ENCODE measurements at regions not wholly inside any gene's neighbourhood (a gene's known extent, or its start where the extent isn't known, plus 50 kb on each side); places are given as distances from the start of the nearest gene placed in this dataset.

DNA sequence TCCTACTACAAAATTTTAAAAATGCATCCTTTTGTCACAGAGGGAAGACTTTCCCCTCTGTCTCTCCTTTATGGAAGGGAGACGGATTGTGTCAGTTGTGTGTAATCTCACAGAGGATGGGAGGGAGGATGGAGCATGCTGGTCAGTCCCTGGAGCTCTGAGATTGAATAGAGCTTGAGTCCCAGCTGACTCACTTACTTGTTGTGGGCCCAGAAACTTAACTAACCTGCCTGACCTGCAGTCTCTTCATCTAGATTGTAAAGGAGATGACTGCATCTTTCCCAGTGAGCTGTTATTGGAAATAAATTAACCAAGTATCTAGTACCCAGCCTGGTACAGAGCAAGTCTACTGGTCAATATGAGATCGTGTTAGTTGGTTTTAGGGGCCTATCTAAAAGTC lies 77.9 kb upstream of the ADO start:
- DNase-seq (no peak), ATAC-seq (no peak)
- no peak overlapping the region for H3K4me3 Mint-ChIP-seq
- no peak overlapping the region for H3K27ac Mint-ChIP-seq
- no peaks in the 10 kb centered on the region for H3K27me3 Mint-ChIP-seq
- no peaks in the 10 kb centered on the region for H3K9me3 Mint-ChIP-seq
- peaks cover 56% of the 10 kb centered on the region for H3K4me1 Mint-ChIP-seq

- DNase-seq (no peak), ATAC-seq (no peak)
- Mint-ChIP-seq H3K9me3 (no peaks in the 10 kb centered on the region), H3K27ac (no peak overlapping the region), H3K27me3 (no peaks in the 10 kb centered on the region), H3K4me3 (no peak overlapping the region), H3K4me1 (peaks cover 69% of the 10 kb centered on the region)
These were observed 76.6 kb upstream of the ADO start for GRCh38 chr10:62727934-62728333.

GRCh38 chr10:62728479-62728878 lies 76.0 kb upstream of the ADO start:
- Mint-ChIP-seq H3K27ac (no peak overlapping the region), H3K4me1 (peaks cover 69% of the 10 kb centered on the region)
- no peak for ATAC-seq

DNA sequence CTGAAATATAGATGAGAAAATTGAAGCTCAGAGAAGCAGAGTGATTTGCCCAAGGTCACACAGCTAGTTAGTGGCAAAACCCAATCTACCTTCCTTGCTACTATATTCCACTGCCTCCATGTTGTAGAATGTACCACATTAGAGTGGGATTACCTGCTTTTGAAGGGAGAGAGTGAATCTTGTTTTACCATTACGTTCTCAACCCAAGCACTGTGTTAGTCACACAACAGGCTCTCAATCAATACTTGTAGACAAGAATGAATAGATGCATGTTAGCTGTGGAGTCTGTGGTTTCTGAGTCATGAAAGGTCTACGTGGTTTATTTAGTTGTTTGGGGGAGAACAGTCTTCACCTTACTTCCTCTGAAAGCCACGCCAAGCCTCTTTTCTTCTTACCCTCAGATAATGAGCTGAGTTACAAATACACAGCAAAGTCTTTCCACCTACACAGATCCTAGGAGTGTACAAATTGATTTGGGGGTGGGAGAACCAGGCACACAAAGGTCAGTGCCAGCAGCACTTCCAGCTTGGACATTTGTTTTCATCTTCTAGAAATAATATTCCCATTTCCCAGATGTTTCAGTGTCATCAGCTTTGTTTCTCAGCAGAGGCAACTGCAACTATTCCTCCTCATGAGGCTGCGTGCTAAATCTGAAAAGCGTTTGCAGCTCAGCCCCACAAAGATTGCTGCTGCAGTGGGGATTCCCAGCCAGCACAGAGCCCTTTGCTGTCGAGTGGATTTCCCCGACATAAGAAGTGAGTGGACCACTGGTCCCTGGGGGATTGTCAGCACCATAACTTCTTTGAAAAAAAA lies 71.5 kb upstream of the ADO start:
- Mint-ChIP-seq H3K9me3 (no peaks in the 10 kb centered on the region), H3K4me1 (peaks cover 34% of the 10 kb centered on the region), H3K27me3 (no peaks in the 10 kb centered on the region), H3K27ac (no peak overlapping the region), H3K4me3 (peak overlapping the region in 1 of 2 donors; percentile 62)
- DNase-seq: peak; percentile 74
- peak; percentile 95 for ATAC-seq

More at GRCh38 chr10:62728479-62728878, 76.0 kb upstream of the ADO start:
- Mint-ChIP-seq H3K27me3 (no peaks in the 10 kb centered on the region), H3K9me3 (no peaks in the 10 kb centered on the region), H3K4me3 (no peak overlapping the region)
- peak in 1 of 2 donors; percentile 33 for DNase-seq

- Mint-ChIP-seq H3K27me3 (no peaks in the 10 kb centered on the region), H3K4me1 (peaks cover 32% of the 10 kb centered on the region), H3K4me3 (peak overlapping the region in 1 of 2 donors; percentile 62), H3K27ac (no peak overlapping the region), H3K9me3 (no peaks in the 10 kb centered on the region)
- peak; percentile 37 to 39 for DNase-seq
- ATAC-seq: peak; percentile 36
These were observed 70.7 kb upstream of the ADO start for GRCh38 chr10:62733654-62734293.

GRCh38 chr10:62734781-62735463 lies 69.6 kb upstream of the ADO start:
- peaks cover 30% of the 10 kb centered on the region for H3K4me1 Mint-ChIP-seq
- H3K27me3 Mint-ChIP-seq: no peaks in the 10 kb centered on the region
- no peaks in the 10 kb centered on the region for H3K9me3 Mint-ChIP-seq
- no peak overlapping the region for H3K27ac Mint-ChIP-seq
- DNase-seq: no peak
- no peak for ATAC-seq
- H3K4me3 Mint-ChIP-seq: no peak overlapping the region

DNA sequence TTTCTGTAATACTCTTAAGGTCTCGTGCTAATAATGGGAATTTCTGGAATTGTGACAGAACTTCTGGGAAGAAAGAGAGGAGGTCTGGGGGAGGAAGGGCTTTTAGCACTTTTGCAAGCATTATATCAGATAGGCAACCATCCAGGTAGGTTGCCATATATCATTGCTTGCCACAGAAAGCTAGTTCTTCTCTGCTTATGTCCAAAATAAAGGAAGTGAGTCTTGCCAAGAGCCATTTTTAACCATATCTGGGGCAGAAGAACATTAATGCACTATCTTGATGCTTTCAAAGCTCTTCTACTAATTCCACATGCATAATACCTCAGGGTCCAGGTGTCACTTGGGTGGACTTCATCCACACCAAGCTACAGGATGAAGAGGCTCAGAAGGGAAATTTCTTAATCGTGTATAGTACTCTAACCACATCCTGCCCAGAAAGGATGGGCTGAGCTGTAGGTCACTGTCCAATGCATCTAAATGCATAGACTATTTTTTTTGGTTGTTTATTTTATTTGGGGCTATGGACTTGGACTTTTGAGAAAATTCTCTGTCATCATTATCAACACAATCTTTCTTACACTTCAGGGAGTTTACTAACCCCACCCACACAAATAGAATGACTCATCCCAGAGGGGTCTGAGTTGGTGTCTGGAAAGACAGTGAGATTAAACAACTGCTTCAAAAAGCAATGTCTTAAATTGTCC lies 68.9 kb upstream of the ADO start:
- H3K27me3 Mint-ChIP-seq: no peaks in the 10 kb centered on the region
- H3K27ac Mint-ChIP-seq: no peak overlapping the region
- no peak overlapping the region for H3K4me3 Mint-ChIP-seq
- no peaks in the 10 kb centered on the region for H3K9me3 Mint-ChIP-seq
- peaks cover 30% of the 10 kb centered on the region for H3K4me1 Mint-ChIP-seq
- DNase-seq (peak in 1 of 2 donors; percentile 33), ATAC-seq (peak; percentile 16)

- no peaks in the 10 kb centered on the region for H3K27me3 Mint-ChIP-seq
- no peak overlapping the region for H3K4me3 Mint-ChIP-seq
- ATAC-seq (no peak), DNase-seq (no peak)
- no peak overlapping the region for H3K27ac Mint-ChIP-seq
- no peaks in the 10 kb centered on the region for H3K9me3 Mint-ChIP-seq
- peaks cover 32% of the 10 kb centered on the region for H3K4me1 Mint-ChIP-seq
These were observed 68.4 kb upstream of the ADO start for GRCh38 chr10:62736168-62736546.

- ATAC-seq (no peak), DNase-seq (no peak)
- no peaks in the 10 kb centered on the region for H3K9me3 Mint-ChIP-seq
- no peak overlapping the region for H3K4me3 Mint-ChIP-seq
- H3K4me1 Mint-ChIP-seq: peaks cover 35% of the 10 kb centered on the region
- no peaks in the 10 kb centered on the region for H3K27me3 Mint-ChIP-seq
- H3K27ac Mint-ChIP-seq: no peak overlapping the region
These were observed 65.6 kb upstream of the ADO start for GRCh38 chr10:62738916-62739315.

GRCh38 chr10:62740885-62741745 lies 63.4 kb upstream of the ADO start:
- no peaks in the 10 kb centered on the region for H3K9me3 Mint-ChIP-seq
- H3K4me1 Mint-ChIP-seq: peaks cover 35% of the 10 kb centered on the region
- ATAC-seq (no peak), DNase-seq (no peak)
- H3K27me3 Mint-ChIP-seq: no peaks in the 10 kb centered on the region
- H3K27ac Mint-ChIP-seq: no peak overlapping the region
- no peak overlapping the region for H3K4me3 Mint-ChIP-seq

- Mint-ChIP-seq H3K27me3 (no peaks in the 10 kb centered on the region), H3K4me3 (no peak overlapping the region), H3K4me1 (peaks cover 41% of the 10 kb centered on the region), H3K9me3 (no peaks in the 10 kb centered on the region), H3K27ac (no peak overlapping the region)
- no peak for DNase-seq
- no peak for ATAC-seq
These were observed 62.5 kb upstream of the ADO start for GRCh38 chr10:62741996-62742395.

- no peak for ATAC-seq
- Mint-ChIP-seq H3K9me3 (no peaks in the 10 kb centered on the region), H3K27ac (peak overlapping the region in 1 of 2 donors; percentile 19), H3K4me3 (peak overlapping the region in 1 of 2 donors; percentile 59), H3K4me1 (peaks cover 42% of the 10 kb centered on the region), H3K27me3 (no peaks in the 10 kb centered on the region)
- no peak for DNase-seq
These were observed 61.9 kb upstream of the ADO start for GRCh38 chr10:62742536-62743061.

DNA sequence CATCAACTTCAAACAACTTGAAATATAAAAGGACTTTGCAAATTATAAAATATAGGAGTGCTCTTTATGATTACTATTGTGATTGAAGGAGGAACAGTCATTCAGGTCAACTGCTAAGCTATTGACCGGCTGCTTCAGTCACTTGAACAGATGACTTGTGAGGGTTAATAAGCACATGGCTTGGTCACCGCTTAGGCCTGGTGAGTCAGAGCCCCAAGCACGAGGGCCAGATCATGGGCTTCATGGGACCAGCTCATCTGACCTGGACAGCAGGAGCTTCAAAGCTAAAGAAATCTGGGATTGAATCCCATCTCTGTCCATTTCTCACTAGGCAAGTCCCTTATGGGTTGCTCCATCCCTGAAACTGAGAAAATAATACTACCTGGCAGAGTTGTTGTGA lies 60.4 kb upstream of the ADO start:
- Mint-ChIP-seq H3K4me1 (peaks cover 49% of the 10 kb centered on the region), H3K27me3 (no peaks in the 10 kb centered on the region), H3K4me3 (no peak overlapping the region), H3K9me3 (no peaks in the 10 kb centered on the region), H3K27ac (no peak overlapping the region)
- no peak for ATAC-seq
- no peak for DNase-seq

GRCh38 chr10:62745581-62745980 lies 58.9 kb upstream of the ADO start:
- H3K4me1 Mint-ChIP-seq: peaks cover 59% of the 10 kb centered on the region
- DNase-seq (no peak), ATAC-seq (no peak)
- H3K27ac Mint-ChIP-seq: no peak overlapping the region
- no peak overlapping the region for H3K4me3 Mint-ChIP-seq
- H3K27me3 Mint-ChIP-seq: no peaks in the 10 kb centered on the region
- H3K9me3 Mint-ChIP-seq: no peaks in the 10 kb centered on the region
